HG03432 (cell line): ENCODE measurements at regions not wholly inside any gene's neighbourhood (a gene's known extent, or its start where the extent isn't known, plus 50 kb on each side); places are given as distances from the start of the nearest gene placed in this dataset.
"Not testable (repeated sequence)": the region's sequence is repeated elsewhere in the genome, so short reads cannot be mapped to it uniquely, and the experiment has no call there.

ENCODE experiments used
- ATAC-seq: cut with Tn5 transposase; IDR thresholded peaks from one replicate; pipeline ENCODE4 v1.9.1; 2021; ENCODE audit warnings: mild to moderate bottlenecking, moderate library complexity; ENCODE audit not compliant: unreplicated experiment

DNA sequence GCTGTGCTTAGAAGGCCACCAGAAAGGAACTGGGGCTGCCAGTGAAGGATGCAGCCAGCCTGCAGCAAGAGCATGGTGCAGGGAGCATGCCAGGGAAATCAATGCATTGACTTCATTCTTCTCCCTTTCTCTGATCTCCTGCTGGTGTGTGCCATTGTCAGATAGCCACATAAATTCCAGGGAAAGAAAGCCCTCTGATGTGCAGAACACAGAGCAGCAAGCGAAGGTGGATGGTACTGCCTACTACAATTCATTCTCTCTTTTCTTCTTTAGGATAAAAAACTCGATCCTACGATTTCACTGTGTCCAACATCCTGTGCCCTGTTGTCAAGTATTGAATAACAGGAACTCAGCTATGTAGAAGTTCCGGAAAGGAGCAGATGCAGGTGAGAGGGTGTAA, 446.7 kb upstream of the TMEM132C start:
- no peak for ATAC-seq

DNA sequence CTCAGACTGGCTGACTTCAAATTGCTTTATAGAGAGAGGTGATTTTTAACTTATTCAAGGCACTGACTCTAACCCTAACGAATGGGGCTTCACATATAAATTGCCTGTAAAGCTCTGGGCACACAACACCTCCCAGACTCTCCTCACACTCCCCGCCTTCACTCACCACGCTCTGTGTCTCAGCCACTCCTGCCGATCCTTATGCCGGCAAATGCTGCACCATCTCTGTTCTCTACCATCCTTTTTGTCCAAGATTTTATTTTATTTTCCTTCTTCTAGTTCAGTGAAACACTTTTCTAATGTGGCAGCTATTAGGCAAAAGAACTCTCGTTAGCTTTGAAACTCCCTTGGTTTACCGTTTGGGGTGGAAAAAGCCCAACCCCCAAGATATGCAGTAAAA, 446.1 kb upstream of the TMEM132C start:
- no peak for ATAC-seq

DNA sequence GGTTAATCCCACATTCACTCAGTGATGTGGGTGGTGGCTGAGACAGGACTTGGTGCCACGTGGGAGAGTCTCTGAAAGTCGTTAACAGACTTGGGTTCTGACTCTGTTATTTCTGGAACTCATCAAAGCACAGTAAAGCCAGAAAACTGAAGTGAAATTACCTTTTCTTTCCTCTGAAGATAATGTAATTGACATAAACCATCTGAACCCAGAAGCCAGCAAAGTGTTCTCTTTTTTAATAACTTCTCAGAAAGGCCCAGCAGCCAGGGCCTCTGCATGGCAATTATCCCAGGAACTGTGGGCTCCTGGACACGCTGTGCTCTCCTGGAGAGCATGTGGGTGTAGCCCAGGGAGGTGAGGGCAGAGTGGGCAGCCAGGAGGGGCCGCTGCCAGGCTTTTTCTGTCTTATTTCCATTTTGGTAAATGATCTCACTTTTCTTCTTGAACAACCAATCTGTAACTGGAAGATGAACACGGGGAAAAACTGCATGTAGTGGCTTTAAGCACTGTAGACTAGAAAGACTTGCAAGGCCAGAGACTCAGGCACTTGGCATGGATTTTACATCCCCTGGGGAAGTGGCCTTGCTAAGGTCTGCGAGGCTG, 444.1 kb upstream of the TMEM132C start:
- no peak for ATAC-seq

DNA sequence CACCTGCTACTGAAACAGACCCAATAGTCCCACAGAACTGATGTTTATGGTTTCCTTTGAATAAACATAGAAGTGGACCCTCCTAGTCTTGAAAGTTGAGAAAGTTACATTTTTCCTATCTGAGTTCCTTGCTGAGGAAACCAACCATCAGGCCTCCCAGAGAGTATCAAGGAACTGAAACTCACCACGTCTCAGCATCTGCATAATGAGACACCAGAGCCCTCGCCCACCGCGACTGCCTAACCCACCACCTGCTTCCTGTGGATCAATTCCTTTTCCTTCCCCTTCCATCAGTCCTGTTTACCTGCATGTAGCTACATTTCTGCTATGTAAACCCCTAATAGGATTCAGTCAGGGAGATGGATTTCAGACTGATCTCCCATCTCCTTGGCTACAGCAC, 443.2 kb upstream of the TMEM132C start:
- no peak for ATAC-seq

DNA sequence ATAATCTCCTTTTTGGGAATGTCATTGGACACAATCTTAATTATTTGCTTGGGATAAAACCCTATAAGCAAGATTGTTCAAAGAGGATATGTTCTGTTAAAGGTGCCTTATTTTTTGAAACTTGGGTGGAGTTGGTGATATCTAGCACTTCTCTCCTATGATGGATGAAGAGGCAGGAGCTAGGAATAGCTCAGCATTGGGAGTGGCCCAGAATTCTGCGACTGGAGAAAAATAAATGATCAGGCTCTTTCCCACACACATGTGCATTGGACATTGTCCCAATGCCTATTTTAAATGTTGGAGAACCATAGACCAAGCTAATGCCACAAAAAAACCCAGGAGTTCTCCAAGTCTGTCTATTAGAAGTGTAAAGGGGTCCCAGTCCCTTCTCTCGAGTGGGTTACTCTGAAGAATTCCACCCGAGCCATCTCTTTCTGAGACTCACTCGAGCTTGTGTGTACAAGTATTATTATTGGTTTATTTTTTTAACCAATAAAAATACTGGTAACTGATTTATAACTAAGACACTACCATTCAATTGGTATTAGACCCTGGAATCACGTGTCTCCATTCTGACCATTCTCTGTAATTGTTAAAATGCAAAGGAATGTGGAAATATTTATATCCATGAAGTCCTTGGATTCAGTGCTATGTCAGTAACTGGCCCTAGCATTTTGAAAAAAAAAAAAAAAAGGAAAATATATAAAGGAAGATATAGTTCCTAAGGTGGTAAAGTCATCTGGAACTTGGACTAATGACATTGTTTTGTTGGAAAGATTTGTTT, 437.5 kb upstream of the TMEM132C start:
- no peak for ATAC-seq

DNA sequence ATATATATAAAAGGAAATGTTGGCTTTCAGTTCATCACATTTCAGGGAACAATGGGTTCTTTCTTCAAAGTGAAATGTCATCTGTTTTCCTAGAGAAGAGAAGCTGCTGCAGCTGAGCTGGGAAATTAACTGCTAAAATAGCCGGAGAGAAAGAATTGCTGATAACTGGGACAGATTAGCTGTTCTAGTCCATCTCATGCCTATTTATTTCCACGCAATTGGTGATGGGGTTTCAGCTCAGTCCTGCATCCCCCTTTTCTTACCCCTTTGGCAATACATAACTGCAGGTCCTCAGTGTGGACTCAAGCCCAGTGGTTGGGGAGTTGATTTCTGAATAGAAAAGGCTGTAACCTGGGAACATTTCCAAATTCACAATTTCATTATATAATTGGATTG, 436.9 kb upstream of the TMEM132C start:
- ATAC-seq: no peak

DNA sequence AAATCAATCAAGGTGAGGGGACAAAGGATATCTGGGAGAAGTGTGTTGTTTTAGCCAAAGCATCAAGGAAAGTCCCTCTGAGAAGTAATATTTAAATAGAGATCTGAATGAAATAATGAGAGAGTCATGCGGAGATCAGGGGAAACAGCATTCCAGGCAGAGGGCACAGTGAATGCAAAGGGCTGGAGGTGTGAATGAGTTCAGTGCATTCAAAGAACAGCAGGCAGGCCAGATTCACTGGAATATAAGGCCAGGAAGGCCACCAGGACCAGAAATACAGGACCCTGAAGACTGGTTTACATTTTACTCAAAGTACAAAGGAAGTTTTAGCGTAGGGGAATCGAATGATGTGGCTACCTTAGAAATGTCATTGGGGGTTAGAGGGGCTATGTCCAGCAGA, 436.2 kb upstream of the TMEM132C start:
- no peak for ATAC-seq

DNA sequence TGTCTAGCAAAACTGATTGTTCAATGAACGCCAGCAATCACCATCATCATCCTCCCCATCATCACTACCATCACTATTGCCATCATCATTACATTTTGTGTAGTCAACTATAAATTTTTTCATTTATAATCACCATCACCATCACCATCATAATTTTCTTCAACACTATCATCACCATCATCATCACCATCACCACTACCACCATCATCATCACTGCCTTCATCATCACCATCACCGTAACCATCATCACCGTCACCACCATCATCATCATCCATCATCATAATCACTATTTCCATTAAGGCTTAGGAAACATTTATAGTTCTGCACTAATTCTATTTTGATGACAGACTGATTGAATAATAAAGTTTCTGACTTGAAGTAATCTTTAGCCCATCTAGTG, 434.8 kb upstream of the TMEM132C start:
- ATAC-seq: no peak

DNA sequence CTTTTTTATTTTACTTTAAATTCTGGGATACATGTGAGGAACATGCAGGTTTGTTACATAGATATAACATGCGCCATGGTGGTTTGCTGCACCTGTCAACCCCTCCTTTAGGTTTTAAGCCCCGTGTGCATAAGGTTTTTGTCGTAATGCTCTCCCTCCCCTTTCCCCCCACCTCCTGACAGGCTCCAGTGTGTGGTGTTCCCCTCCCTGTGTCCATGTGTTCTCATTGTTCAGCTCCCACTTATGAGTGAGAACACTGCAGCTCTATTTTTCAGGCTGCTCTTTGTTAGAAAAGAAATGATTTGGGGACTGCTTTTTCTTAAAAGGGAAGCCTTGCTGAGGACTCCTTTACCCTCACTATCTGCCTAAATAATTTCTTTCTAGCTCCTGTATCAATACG, 430.2 kb upstream of the TMEM132C start:
- not testable (repeated sequence) for ATAC-seq

DNA sequence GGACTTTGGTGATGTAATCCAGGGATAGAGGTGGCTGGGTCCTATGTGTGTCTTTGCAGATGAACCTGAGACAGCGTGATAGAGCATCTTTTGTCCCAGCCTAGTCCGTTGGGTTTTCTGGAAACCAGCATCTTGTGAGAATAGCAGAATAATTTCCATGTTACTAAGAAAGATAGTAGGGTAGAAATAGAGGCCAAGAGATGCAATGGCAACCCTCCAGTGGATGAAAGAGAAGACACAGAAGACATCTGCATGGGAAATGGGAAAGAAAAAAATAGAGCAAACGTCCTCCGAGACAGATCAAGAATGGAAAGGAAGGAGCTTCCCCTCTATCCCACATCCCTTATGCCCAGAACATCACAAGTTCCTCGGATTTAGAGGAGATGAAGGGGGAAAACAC, 409.3 kb upstream of the TMEM132C start:
- no peak for ATAC-seq

DNA sequence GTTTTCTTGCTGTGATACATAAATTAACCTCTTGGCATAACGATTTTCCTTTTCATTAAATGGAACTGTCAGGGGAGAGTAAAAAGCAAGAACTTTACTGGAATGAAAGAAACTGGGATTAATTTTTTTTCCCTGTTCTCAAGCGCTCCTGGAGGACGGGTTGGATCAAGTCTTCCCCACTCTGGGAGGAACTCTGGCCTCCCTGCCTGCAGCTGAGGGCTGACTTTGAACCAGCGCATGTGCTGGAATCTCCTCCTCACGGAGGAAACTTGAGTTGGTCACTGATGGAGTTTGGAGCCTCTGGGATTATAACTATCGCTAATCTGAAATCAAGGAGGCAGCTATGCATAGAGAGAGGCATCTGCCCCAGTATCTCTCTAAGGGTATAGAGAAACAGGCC, 406.4 kb upstream of the TMEM132C start:
- no peak for ATAC-seq

DNA sequence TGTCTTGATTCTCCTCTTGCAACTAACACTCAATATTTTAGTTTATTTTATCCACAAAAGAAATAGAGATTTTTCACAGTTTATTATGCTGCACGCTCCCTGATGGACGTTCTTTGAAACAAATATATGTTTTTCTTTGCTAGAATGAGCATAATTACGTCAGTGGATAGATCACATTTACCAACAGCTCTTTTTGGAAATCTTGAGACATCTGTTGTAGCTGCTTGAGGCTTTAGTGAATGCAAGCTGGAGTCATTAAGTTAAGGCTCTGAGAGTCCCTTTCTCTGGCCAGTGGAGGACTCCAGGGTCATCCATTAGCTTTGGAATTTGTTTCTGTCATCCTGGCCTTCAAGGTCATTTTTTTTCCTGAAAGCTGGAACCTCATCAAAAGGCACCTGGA, 405.6 kb upstream of the TMEM132C start:
- ATAC-seq: no peak

DNA sequence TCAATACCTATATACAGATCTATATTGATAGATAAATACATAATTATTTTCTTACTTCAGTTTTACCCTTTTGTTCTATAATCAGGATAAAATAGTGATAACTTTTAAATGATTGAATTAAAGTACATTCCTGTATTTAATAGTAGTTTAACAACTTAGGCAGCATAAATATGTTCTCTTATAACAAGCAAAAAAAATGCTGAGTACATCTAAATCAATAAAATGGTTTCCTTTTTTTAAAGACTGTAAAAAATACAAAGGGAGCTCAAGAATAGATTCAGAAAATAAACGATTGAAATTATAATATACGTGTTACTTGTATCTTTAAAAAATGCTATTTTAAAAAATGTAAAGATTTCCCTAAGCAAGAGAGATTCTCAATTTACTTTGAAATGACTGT, 393.7 kb upstream of the TMEM132C start:
- ATAC-seq: no peak

DNA sequence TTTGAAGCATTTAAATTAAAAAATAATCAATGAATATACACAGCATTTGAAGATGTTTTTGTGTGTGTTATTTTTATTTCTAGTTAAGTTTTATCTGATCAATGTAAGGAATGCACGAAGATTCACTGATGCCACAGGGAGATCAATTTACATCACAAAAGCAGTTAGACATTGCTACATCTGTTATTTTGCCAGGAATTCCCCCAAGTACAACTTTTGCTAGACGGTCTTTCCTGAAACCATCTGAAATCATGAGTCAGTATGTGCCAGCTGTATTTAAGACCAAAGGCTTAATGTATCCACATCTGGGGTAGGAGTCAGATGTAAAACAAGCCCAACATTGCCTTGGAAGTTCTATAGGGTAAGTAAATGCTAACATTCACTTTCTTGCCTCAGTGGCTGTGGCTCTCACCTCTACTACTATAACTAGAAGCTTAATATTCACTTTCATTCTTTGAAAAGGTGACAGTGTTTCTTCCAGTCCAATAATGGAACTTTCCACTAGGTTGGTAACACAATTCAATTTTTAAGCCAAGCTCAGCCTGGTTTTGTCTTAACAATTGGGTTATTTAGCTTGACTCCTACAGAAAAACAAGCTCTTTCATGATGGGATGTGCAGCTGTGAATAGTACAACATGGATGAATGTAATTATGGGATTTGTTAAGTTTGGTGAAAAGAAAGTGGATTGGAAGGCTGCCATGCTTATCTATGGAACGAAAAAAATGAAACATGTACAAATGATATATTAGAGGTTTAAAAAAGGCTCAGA, 385.4 kb upstream of the TMEM132C start:
- no peak for ATAC-seq

DNA sequence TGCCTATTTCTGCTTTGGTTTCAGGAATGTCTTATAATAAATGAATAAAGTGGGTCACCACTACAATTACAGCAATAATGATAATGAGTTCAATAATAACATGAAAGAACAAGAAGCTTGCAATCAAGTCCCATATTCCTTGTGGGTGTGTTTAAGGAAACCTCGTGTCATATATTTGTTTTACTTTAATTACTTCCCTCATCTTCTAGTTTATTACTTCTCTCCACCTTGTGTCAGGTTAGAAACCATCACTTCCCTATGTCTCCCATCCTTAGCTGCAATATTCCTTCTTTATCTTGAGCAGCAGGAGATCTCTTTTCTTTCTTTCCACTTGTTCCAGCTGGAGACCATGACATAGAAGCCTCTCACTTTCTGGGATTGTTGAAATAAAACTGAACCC, 384.0 kb upstream of the TMEM132C start:
- ATAC-seq: no peak

DNA sequence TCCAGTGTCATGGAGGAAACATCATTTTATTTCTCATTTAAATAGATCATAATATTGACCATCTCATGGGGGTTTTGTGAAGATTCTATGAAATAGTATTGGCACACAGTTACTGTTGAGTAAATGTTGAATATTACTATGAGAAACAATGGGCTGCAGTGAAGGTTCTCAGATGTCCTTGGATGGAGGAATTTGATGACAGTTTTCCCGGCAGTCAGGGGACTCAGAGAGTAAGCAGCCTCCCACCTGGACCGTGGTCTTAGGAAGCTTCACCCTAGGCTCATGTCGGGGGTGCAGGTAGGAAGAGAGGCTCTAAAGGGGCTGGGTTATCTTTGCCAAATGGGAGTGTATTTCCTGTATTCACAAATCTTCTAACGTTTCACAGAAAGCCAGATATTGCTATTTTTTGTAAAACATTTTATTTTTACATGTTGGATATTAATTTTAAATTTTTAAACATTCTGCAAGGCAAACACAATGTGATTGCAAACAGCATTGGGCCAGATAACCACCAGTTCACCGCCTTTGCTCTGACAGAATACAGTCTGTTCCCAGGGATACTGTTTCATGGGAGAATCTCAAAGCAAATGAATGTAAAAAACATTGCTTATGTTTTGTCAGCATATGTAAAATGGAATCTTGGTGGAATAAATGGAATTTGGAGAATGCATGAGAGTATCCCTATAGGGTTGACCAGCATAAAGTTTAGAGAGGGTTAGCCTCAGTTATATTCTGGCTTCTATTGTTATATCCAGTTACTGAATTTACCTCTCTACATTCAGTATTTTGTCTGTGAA, 380.8 kb upstream of the TMEM132C start:
- no peak for ATAC-seq

DNA sequence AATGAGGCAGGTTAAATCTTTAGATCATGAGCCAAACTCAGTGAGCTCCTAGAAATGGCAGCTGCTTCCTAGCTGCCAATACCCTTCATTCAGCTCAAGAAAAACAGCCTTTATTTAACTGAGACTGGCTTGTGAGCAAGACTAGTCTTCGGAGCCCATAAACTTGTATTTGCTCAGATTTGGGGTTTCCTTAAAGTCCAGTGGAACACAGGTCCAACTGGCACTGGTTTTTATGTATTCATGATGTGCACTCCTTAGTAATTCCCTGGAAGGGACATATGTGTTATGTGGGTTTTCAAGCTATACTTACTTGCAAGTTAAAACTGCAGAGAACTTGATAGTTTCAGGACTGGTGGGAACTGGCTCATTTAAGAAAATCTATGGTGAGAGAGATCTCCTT, 380.1 kb upstream of the TMEM132C start:
- no peak for ATAC-seq

DNA sequence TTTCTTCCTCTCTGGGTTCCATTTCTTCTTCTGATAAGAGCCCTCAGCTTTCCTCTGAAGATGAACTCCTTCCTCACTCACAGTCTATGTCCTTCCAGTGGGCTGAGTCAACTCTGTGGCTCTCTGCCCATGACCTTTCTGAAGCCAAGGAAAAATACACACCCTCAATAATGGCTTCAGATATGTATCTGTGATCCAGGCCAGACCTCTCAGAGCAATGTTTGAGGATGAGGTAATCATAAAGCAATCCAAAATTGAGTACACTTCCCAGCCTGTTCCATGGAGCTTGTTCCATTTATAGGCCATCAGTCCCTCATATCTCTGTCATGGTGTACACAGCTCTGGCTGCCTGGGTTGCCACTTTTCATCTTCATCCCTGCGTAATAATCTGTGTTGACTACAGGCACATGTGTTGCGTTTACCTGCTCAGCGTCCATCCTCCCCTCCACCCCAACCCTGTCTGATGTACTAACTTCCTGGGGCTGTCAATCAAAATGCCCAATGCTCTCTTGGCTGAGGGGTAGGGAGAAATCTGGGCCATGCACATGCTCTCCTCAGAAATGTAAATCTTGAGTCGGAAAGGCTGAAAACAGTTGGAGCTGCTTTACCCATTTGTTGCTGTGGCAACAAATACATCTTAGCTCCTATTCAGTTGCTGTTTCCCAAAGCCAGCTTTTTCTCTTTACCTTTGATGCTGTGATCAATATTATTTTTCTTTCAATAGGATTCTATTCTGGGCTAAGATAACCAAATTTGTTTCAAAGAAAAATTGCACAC, 377.8 kb upstream of the TMEM132C start:
- ATAC-seq: no peak

DNA sequence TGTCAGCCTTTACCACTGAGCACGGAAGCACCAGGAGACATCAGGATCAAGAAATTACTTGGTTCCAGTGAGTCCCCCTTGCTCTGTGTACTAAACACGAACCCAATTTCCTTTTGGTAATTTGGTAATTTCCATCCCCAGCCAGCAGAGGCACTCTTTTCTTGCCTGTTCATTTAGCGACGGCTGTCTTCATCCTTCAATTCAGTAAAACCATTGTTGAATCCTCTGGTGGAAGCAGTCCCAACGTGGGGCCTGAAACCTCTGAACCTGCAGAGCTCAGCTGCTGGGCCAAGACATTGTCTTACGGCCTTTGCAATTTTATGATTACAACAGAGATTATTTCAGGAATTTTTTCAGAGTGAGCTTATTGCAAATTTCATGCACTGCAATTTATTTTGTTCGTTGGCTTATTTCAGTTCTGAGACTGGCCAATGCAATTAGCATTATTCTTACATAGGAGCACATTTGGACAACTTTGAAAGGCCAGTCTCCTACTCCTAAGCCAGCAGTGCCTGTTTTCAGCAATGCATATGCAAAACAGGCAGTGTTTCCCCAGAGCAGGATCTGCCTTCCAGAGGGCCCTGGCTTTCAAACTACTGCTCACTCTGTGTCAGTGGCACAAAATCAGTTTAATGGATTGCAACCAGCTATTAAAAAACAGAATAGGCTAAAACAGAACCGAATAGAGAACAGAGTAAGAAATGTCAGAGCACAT, 372.9 kb upstream of the TMEM132C start:
- ATAC-seq: no peak

DNA sequence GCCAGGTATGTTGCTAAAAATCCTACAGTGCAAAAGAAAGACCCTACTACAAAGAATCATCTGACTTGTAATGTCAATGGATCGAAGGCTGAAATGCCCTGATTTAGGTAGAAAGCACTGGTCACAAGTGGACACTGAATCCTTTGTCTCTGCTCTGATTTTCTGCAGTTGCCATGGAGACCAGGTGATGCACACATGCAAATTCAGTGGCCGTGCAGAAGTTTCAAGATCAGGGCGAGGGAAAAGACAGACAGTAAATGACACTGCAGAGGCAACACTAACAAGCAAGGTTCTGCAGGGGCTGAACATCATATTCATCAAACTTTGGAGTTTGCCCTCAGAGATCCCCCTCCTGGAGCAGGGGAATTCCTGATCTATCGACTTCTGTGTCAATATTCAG, 370.3 kb upstream of the TMEM132C start:
- no peak for ATAC-seq
